ENCODE measurements at regions not wholly inside any gene's neighbourhood (a gene's known extent, or its start where the extent isn't known, plus 50 kb on each side); places are given as distances from the start of the nearest gene placed in this dataset.

DNA sequence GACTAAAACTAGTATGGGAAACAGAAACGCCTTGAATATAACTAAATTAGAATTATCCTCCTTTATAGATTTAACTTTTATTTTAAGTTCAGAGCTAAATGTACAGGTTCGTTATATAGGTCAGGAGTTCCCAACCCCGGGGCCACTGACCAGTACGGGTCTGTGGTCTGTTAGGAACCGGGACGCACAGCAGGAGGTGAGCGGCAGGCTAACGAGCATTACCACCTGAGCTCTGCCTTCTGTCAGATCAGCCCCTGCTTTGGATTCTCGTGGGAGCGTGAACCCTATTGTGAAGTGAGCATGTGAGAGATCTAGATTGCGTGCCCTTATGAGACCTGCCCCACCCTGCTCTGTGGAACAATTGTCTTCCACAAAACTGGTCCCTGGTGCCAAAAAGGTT, 51.0 kb downstream of the FAT4 start:
- no peak for DNase-seq (ENCODE audit: low spot score)

DNA sequence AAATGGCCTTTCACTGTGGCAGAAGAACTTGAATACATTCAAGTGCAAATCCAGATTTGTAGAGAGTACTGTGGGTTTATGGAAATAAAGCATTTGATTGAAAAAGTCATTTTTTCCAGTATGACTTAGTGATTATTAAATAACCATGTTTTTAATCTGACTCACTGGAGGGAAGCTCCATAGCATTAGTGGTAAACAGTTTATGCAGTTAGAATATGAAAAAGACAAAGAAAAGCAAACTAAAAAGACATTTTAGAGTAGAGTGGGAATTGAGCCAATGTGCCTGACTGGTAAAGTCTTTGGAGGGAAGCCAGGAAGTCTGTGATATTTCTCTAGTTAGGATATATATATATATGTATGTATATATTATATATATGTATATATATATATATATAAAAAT, 53.4 kb downstream of the FAT4 start:
- no peak for DNase-seq (ENCODE audit: low spot score)

DNA sequence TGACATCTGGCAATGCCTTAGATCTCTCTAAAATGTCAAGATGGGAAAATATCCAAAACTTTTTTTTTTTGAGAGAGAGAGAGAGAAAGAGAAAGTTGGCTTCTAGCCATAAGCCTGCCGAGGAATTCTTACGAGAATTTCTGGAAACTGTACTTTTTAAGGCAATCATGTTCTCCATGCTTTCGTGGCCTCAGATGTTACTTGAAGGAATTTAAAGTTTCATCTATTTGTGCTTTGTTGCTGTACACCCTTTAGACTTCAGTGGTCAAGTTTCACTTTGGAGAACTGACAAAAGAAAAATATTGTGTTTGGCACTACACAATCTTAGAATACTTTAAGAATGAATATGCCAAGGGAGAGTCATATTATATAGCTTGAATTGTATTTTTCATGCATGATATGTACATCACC, 53.9 kb downstream of the FAT4 start:
- no peak for DNase-seq (ENCODE audit: low spot score)

DNA sequence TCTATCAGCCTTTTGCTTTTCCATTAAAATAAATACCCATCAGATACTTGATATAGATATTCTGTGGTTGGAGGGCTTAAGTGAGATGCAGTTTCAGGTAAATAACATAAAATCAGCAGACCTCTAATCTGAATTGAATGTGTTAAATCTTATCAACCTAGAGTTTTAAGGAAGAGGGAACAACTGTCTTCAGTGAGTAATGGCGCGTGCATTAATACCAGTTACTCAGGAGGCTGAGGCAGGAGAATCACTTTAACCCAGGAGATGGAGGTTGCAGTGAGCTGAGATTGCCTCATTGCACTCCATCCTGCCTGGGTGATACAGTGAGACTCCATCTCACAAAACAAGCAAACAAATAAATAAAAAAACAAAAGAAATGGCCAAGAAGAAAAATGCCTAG, 54.3 kb downstream of the FAT4 start:
- DNase-seq (ENCODE audit: low spot score) = no peak

DNA sequence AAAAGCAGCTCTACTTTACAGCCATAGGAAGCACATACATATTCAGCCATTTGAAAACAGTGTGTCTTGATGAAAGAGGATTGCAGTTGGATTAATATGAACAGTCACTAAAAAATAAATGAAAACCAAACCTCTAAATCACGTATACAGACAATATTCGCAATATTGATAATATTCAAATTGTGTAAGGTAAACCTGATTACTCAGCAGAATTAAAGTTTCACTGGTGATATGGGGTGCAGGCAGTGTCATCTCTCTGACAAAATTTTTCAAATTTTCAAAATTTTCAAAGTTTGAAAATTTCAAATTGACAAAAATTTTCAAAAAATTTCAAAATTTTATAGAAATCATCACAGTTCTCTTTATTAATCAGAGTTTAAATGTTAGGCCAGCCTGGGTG, 55.7 kb downstream of the FAT4 start:
- no peak for DNase-seq (ENCODE audit: low spot score)

DNA sequence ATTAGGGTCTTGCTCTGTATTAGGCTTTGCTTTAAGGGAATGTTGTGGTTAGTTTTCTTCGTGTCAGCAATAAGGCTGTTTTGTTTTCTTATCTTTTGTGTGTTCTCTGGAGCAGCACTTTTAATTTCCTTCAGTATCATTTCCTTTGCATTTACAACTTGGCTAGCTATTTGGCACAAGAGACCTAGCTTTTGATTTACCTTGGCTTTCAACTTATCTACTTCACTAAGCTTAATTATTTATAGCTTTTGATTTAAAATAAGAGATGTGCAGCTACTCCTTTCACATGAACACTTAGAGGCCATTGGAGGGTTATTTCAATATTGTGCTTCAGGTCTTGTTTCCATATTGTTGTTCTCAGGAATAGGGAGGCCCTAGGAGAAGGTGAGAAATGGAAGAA, 68.2 kb downstream of the FAT4 start:
- no peak for DNase-seq (ENCODE audit: low spot score)

DNA sequence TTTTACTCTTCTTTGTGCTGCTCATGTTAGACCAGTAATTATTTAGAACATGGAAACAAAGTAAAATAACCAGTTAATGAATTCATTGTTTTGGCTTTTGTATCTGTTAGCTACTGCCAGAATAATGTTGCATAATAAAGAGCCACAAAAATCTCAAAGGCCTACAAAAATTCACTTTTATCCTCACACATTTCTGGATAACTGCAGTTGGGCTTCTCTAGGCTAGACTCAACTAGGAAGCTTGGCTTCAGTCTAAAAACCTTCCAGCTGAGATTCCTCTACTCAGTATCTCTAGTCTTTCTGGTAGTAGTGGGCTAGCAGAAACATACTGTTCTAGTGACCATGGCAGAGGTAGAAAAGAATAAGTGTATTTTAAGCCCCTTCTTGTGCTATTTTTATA, 73.0 kb downstream of the FAT4 start:
- no peak for DNase-seq (ENCODE audit: low spot score)

DNA sequence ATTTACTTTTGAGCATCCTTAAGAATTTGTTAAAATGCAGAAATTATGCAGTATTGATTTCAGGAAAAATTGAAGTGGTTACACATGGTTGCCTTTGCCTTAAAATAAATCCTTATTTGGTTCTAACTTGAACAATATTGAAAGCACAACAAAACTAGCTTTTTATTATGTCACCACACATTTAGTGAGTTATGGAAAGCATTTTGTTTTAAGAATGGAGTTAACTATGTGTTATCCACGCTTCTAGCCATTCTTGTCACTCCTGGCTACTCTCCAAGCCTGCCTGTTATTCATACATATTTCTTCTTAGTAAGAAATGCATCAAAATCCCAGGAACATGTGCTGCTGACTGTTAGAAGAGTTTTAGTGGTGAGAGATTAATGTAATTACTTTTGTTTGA, 73.9 kb downstream of the FAT4 start:
- DNase-seq (ENCODE audit: low spot score) = no peak

DNA sequence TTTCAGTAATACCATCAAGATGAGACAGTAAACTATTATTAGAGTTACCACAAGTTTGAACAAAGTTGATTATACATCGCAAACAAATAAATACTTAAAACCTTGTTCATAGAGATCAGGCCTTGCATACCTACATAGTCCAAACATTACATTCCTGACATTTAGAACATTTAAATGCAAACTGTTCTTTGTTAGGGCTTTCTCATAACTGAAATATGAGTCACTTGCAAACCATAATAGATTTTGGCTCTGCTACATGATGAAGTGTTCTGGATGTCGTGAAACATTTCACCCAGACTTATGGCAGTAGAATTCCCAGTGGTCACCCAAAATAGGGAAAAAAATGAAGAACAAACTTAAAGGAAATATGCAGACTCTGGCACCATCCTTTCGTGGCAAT, 75.0 kb downstream of the FAT4 start:
- no peak for DNase-seq (ENCODE audit: low spot score)

DNA sequence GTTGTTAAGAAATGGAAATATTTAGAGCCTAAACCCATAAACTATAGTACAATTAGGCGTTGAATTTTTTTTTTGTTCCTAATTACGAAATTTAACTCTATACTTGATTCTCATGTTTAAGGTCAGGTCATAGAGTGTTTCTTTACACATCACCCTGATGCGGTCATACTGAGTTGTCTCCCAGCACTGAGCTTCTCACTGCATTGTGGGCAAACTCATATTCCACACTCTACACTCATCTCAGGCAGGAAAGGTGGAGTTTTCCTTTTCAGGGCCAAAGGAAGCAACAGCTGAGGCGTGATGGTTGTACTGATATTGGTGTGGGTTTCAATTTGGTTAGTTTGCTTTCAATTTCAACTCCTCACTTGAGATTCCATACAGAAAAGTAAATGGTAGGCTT, 75.4 kb downstream of the FAT4 start:
- no peak for DNase-seq (ENCODE audit: low spot score)

DNA sequence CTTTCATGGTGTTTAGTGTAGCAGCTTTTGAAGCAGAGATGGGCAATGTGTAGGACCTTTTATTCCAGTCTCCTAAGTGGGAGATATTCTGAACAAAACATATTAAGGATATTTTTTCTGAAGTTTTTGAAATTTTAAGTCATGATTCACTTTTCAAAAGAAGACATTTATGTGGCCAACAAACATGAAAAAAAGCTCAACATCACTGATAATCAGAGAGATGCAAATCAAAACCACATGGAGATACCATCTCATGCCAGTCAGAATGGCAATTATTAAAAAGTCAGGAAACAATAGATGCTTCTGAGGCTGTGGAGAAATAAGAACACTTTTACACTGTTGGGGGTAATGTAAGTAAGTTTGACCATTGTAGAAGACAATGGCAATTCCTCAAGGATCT, 76.0 kb downstream of the FAT4 start:
- DNase-seq (ENCODE audit: low spot score) = no peak

DNA sequence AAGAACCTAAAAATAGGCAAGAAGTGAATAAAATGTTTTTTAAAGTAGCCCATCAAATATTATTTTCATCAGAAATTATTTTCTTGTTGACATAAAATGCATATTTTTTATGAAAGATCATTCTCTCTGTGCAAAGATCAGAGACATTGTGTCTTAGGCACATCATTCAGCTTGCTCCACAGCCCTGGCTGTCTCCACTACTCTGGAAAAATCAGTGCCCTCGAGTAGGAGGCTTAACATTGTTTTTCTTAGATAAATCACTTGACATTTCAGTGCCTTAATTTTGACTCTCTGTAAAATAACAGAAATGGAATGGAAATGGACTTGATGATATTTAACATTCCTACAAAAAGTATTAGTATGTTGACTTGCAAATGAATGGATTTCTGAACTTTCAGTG, 77.9 kb downstream of the FAT4 start:
- DNase-seq (ENCODE audit: low spot score) = no peak

DNA sequence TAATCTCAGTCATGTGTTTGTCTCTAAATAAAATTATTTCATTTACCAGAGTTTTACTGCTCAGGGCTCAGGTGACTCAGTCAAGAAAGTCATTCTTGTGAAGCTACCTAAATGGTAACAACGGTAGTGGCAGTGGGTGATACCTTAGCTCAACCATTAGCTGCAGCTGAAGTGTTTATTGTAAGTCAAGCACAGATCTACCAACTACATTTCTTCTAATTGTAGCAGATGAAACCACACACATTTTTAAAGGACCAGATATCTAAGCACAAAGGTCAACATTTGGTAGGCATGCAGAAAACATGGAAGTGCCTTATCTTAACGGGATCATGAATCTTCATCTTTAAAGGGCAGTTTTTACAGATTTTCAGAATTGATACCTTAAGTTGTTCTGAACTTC, 79.1 kb downstream of the FAT4 start:
- no peak for DNase-seq (ENCODE audit: low spot score)

DNA sequence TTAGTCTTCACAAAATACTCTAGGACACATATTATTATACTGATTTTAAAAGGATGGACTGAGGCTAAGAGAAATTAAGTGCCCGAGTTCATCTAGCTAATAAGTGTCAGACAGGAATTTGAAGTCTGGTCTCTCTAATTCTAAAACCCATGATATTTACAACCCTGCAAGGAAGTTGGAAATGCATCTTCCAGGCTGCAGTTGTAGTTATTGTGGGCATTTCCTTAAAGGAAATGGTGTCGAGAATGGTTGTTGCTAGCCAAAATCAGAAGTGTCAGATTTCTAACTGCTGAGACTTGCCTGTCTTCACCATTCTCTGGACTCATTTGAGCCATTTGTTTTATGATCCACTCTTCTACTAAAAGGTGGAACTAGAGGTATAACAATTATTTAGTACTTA, 82.5 kb downstream of the FAT4 start:
- no peak for DNase-seq (ENCODE audit: low spot score)

DNA sequence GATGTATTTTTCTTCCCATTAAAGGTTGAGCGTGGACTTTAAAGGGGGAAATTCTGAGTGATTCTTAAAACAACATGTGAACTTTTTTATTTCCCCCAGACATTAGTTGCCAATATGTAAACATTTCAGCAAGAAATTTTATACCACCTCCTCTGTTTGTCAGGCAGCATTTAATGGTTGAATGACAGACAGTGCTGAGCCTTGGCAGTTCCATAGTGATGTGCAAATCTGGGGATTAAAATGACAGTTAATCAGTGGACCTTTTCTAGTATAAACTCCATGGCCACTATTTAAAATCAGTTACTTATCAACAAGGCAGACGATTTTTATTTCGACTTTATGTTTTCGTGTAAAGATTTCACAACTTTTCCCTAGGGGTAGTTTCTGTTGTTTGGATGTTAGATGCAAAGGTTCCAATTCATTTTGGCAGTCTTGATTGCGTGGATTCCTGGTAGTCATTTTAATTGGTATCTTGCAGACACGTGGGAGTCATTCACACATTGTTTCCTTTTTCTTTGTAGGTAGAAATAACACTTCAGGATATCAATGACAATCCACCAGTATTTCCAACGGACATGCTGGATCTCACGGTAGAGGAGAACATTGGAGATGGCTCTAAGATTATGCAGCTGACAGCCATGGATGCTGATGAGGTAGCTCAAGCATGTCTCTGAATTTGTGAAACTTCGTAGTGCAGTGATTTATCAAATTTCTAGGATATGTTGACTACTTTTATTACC, 83.7 kb downstream of the FAT4 start:
- no peak for DNase-seq (ENCODE audit: low spot score)

DNA sequence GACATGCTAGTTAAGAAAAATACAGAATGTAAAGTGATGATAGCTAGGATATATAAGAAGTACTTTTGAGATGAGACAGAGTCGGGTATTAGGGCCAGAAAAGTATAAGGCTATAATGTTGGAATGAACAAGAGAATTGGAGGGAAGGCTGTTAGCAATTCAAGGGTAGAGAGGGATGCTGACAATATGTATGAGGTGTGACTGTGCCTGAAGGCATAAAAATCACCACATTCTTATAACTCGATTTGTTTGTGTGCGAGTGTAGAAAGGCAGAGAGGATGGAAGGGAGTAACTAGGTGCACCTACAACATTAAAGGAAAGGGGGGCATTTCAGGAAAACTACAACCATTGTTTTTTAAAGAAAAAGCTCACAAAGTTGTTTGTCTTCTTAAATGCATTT, 86.0 kb downstream of the FAT4 start:
- DNase-seq (ENCODE audit: low spot score) = no peak

DNA sequence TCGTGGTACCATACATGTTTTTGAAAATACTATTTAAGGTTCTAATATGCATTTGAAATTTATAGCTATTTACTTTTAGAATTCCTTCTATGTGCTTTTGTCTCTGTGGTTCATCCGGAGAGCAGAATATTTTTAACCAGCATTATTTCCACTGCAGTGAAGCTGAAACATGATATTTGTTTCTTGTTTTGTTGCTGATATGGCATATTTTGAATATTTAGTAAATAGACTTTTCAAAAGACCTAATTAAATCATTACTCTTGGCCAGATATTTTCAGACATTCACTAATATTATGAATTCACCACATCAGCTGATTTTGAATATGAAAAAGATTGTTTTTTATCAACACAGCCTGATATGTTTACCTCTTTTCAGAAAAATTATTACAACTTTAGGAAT, 87.0 kb downstream of the FAT4 start:
- DNase-seq (ENCODE audit: low spot score) = no peak

DNA sequence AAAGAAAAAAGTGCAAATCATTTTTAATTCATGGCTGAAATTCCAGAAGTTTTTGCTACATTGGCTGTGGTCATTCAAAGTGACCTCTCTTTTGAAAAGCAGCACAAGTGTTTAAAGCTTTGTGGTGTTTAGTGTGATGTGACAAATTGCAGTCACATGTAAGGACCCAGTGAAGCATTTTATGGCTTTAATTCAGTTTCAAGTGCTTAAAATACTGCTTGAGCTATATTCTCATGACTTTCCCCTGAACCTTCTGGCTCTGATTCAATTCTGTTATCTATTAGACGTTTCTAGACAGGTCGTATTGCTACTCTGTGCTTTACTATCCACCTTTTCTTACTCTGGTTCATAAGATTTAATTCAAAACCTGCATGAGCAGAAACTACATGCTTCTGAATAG, 105.8 kb downstream of the FAT4 start:
- DNase-seq (ENCODE audit: low spot score) = no peak

DNA sequence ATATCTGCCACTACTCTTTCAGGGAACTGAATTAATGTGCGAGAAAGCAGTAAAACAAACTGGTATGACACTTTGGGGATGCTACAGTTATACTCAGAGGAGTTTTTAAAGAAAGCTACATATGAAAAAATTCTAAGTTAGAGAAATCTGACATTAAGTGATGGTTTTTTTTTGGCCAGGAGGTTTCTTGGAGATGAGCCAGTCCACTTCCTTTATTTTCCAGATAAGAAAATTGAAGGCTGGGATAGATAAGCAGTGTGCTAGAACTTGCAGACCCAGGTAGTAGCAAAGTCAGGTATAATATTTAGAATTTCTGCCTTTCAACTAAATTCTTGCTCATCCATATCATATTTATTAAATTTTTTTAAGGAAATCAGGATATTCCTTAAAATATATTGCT, 106.8 kb downstream of the FAT4 start:
- no peak for DNase-seq (ENCODE audit: low spot score)

DNA sequence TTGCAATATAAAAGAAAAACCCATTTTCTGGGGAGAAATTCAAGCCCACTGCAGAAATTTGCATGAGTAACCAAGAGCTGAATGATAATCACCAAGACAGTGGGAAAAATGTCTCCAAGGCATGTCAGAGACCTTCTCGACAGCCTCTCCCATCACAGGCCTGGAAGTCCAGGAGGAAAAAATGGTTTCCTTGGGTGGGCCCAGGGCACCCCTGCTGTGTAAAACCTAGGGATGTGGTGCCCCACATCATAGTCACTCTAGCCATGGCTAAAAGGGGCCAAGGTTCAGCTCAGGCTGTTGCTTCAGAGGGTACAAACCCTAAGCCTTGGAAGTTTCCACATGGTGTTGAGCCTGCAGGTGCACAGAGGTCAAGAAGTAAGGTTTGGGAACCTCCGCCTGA, 108.4 kb downstream of the FAT4 start:
- DNase-seq (ENCODE audit: low spot score) = no peak

DNA sequence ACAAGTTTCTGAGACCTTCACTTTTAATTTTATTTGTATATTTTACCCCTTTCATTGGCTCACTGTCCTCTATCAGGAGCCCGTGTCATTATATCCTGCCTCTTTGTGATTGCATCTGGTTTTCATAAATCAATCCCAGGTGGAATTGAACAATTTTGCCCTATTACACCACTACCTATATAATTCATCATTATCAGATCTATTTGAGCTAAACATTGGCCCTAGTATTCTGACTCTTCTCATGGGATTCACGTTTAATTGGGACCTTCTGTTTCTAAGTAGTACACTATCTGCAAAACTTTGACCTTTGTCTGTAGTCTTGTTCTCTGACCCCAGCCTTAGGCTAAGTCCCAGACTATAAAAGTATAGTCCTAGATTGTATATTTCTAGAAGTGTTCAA, 114.1 kb downstream of the FAT4 start:
- no peak for DNase-seq (ENCODE audit: low spot score)

DNA sequence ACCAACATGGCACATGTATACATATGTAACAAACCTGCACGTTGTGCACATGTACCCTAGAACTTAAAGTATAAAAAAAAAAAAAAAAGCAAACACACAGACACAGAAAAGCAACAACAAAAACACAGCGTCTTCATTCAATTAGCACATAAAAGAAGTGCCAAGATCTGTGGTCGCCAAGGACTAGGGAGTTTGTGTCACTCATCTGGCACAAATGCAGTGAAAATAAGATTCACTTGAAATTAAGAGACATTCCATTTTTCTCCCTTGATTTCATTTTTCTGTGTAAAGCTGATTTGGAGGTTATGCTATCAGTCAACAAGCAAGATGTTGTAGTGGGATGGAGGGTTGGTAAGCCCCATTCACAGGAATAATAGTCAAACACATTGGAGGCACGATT, 115.3 kb downstream of the FAT4 start:
- DNase-seq (ENCODE audit: low spot score) = no peak

DNA sequence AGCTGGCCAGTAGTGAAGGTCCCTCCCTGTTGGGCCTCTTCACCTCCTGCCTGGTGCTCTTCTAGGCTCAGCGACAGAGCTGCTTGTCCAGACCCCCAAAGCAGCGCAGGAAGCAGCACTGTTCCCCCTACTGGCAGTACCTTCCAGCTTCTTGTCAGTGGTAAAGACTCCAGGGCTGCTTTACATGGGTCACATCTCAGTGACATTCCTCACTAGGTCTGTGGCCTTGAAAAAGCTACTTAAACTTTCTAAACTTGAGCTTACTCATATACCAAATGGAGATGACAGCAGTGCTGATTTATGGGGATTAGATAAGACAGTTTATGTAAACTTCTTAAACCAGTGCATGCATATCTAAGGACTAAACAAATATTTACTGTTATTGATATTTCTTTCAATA, 117.3 kb downstream of the FAT4 start:
- DNase-seq (ENCODE audit: low spot score) = no peak

DNA sequence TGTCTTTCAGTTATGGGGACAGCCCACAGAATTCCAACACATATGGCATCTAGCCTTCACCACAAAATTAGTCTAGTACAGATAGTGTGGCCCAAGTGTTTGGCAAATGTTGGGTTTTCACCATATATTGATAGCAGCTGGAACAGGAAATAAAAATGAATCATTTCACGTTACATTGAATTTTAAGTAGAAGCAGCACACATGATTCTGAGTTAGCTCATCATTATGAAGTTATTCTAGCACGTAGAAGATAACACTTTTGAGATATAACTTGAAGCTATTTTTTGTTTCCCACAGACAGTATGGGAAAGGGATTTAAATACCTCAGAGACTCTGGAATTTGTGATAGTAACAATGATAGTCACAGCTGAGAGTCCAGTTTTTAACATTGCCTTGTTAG, 118.7 kb downstream of the FAT4 start:
- DNase-seq (ENCODE audit: low spot score) = no peak

DNA sequence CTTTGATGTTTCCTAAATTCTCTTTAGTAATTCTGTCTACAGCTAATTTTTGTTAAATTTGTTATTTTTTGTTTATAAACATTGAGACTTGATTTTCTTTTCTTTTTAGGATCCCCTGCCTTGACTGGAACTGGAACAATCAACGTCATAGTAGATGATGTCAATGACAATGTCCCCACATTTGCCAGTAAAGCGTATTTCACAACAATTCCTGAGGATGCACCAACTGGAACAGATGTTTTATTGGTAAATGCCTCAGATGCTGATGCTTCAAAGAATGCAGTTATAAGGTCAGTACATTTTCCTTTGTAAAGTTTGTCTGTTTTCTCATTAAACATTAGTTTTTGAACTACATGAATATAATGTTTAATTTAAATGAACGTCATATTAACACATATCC, 119.4 kb downstream of the FAT4 start:
- no peak for DNase-seq (ENCODE audit: low spot score)
